Ovary (tissue), 3 donors: ENCODE measurements at regions not wholly inside any gene's neighbourhood (a gene's known extent, or its start where the extent isn't known, plus 50 kb on each side); places are given as distances from the start of the nearest gene placed in this dataset.

Experiments used
- CTCF ChIP-seq, 3 donors: fragments of 450-650 bp in 2 of 3; fragments of 200-600 bp in 1 of 3; IDR thresholded peaks; one replicate each; pipeline versions ENCODE4 v1.5.1 to v1.8.0; 2016 to 2022; ENCODE audit warnings: antibody characterized with exemption in 3 of 3, mild to moderate bottlenecking in 1 of 3
- EP300 ChIP-seq: sonication (generic); formaldehyde crosslinking; IDR thresholded peaks from one replicate; pipeline ENCODE4 v1.6.1; 2017; ENCODE audit warnings: antibody characterized with exemption
- POLR2A ChIP-seq: fragments of 450-650 bp; IDR thresholded peaks from one replicate; pipeline ENCODE4 v1.6.1; 2017; ENCODE audit warnings: antibody characterized with exemption, mild to moderate bottlenecking, moderate library complexity
- donor health status: DM: no; HTN: no; CAD: no.

GRCh38 chr9:8053501-8053900 lies 253.9 kb upstream of the DMAC1 start:
- no peak for TF ChIP-seq CTCF (IDR thresholded peaks at IDR 0.05)
- TF ChIP-seq POLR2A, result no peak
- TF ChIP-seq EP300, result no peak
